ENCODE measurements at regions not wholly inside any gene's neighbourhood (a gene's known extent, or its start where the extent isn't known, plus 50 kb on each side); places are given as distances from the start of the nearest gene placed in this dataset.

DNA sequence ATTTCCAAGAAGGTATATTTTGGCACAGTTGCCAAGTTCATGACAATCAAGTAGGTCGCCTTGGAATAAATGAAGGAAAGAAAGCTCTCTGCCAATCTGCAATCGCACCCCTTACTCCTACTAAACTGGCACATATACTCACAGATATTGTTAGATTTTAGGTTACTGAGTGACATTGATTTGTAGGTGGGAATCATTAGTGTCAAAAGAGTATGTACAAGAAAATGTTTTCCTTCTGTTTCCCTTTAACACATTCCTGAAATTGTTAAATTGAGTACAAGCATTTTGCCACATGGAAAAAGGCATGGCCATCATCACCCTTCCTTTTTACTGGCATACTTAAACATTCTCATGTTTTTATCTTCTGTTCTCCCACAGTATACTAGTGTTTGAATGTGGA lies 2868.3 kb upstream of the PCDH20 start:
- TF ChIP-seq POLR2A (IDR thresholded peaks at IDR 0.05) (no peak), CTCF (IDR thresholded peaks at IDR 0.05) (no peak)
- H3K4me3 ChIP-seq, result no peak overlapping the region
- no peaks in the 10 kb centered on the region for H3K27me3 ChIP-seq
- peaks cover 0 to 4% (median 0%) of the 10 kb centered on the region in 3 donors for H3K9me3 ChIP-seq (replicated peaks in 1 of 3)
- intact Hi-C loops (cut with DNase I), result no loop called here
- no peaks in the 10 kb centered on the region for H3K4me1 ChIP-seq (replicated peaks in 1 of 2)
- no peaks in the 10 kb centered on the region for H3K36me3 ChIP-seq (replicated peaks in 1 of 2)
- WGBS, 4 donors, result 77 to 88% (median 85%) methylated on average over 2 of the region's 2 CpGs
- DNase-seq, result no peak
- H3K27ac ChIP-seq, result no peak overlapping the region

DNA sequence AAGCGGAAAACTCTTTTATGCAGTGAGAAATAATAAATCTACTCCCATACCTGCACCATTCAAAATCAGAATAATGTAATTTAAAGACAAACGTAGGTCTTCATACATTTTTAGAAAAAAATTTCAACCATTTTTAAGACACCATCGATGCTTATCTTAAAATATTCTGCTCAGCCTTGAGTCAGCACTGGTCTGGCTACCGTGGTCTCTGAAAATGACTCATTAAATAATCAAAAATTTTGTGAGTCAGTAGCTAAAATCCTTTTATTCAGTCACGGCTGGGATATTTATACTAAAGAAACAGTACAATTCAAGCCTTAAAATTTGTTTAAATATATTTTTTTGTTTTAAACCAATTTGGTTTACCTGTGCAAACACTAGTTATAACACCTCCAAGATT lies 2862.8 kb upstream of the PCDH20 start:
- no peaks in the 10 kb centered on the region for H3K27me3 ChIP-seq
- intact Hi-C loops (cut with DNase I), result no loop called here
- no peaks in the 10 kb centered on the region for H3K4me1 ChIP-seq (replicated peaks in 1 of 2)
- 52 to 62% (median 57%) methylated on average over 5 of the region's 5 CpGs for WGBS, 4 donors
- peaks cover 0 to 10% (median 0%) of the 10 kb centered on the region in 3 donors for H3K9me3 ChIP-seq (replicated peaks in 1 of 3)
- no peak overlapping the region for H3K4me3 ChIP-seq
- no peak overlapping the region for H3K27ac ChIP-seq
- DNase-seq, result no peak
- TF ChIP-seq POLR2A (IDR thresholded peaks at IDR 0.05), result no peak
- no peak for TF ChIP-seq CTCF (IDR thresholded peaks at IDR 0.05)
- H3K36me3 ChIP-seq (replicated peaks in 1 of 2), result no peaks in the 10 kb centered on the region

DNA sequence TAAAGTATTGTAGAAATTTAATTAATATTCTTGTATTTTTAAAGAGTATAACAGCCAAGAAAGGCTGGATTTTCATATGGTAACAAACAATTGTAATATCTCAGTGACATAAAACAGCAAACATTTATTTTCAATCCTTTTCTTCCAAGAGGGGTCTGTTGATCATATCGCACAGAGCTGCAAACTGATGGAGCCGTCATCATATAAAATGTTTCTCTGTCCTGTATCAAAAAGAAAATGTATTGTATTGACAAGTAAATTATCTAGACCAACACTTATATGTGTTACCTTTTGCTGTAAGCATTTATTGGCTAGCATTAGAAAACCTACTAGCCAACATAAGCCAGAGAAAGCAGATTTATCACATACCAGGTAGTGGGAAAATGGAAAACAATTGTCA lies 2861.4 kb upstream of the PCDH20 start:
- Histone ChIP-seq H3K27ac (no peak overlapping the region), H3K36me3 (replicated peaks in 1 of 2) (no peaks in the 10 kb centered on the region), H3K9me3 (replicated peaks in 1 of 3) (peaks cover 0 to 10% (median 0%) of the 10 kb centered on the region in 3 donors), H3K27me3 (no peaks in the 10 kb centered on the region), H3K4me1 (replicated peaks in 1 of 2) (no peaks in the 10 kb centered on the region), H3K4me3 (no peak overlapping the region)
- intact Hi-C loops (cut with DNase I), result no loop called here
- 54 to 87% (median 71%) methylated on average over 2 of the region's 2 CpGs for WGBS, 4 donors
- DNase-seq, result no peak
- no peak for TF ChIP-seq CTCF (IDR thresholded peaks at IDR 0.05)
- TF ChIP-seq POLR2A (IDR thresholded peaks at IDR 0.05), result no peak

- Histone ChIP-seq H3K36me3 (replicated peaks in 1 of 2) (no peaks in the 10 kb centered on the region), H3K4me1 (replicated peaks in 1 of 2) (no peaks in the 10 kb centered on the region), H3K27ac (no peak overlapping the region), H3K4me3 (no peak overlapping the region), H3K9me3 (replicated peaks in 1 of 3) (peaks cover 0 to 10% (median 0%) of the 10 kb centered on the region in 3 donors), H3K27me3 (no peaks in the 10 kb centered on the region)
- TF ChIP-seq CTCF (IDR thresholded peaks at IDR 0.05) (no peak), POLR2A (IDR thresholded peaks at IDR 0.05) (no peak)
- WGBS, 4 donors, result 43 to 46% (median 44%) methylated on average over 2 of the region's 2 CpGs
- intact Hi-C loops (cut with DNase I), result no loop called here
- no peak for DNase-seq
Observed at GRCh38 chr13:64276232-64276631, 2860.6 kb upstream of the PCDH20 start.
